ENCODE measurements at regions not wholly inside any gene's neighbourhood (a gene's known extent, or its start where the extent isn't known, plus 50 kb on each side); places are given as distances from the start of the nearest gene placed in this dataset.

GRCh38 chr5:115402092-115402491 lies 105.6 kb upstream of the CCDC112 start:
- no peak for DNase-seq

DNA sequence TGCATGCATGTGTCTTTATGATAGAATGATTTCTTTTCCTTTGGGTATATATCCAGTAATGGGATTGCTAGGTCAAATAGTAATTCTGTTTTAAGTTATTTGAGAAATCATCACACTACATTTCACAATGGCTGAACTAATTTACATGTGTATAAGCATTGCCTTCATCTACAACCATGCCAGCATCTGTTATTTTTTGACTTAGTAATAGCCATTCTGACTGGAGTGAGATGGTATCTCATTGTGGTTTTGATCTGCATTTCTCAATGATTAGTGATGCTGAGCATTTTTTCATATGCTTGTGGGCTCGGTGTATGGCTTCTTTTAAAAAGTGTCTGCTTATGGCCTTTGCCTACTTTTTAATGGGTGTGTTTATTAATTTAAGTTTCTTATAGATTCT lies 102.3 kb upstream of the CCDC112 start:
- no peak for DNase-seq

DNA sequence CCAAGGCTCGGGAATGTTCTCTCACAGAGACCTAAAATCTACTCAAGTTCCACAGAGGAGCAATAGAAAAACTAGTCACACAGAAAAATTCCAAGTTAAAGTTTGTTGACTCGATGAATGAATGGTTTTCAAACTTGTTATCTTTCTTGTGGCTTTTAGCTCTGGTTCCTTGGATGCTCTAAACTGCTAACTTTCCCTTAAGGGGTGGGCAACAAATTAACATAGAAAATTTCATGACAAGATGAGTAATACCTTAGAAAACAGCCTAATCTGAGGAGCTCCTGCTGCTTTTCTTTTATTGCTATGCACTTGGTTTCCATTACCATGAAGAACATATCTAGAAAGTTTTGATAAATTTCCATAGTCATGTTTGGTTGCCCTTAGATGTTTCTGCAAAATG lies 100.2 kb upstream of the CCDC112 start:
- no peak for DNase-seq

DNA sequence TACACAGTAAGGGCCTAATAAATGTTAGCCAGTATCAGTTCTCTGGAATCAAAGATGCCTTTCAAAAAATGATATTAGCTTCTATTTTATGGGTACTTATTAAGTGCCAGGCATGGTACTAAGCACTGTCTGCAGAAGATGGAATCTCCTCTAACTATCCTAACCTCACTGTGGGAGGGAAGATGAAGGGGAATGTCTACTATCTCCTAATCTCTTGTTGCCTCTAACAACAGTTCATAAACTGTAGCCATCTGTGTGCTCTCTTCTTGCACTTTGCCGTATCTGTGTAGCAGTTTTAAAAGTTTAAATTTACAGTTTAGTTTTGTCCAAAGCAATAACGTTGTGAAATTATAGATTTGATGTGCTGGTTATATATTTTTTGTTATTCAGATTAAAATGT lies 99.6 kb upstream of the CCDC112 start:
- DNase-seq: no peak

DNA sequence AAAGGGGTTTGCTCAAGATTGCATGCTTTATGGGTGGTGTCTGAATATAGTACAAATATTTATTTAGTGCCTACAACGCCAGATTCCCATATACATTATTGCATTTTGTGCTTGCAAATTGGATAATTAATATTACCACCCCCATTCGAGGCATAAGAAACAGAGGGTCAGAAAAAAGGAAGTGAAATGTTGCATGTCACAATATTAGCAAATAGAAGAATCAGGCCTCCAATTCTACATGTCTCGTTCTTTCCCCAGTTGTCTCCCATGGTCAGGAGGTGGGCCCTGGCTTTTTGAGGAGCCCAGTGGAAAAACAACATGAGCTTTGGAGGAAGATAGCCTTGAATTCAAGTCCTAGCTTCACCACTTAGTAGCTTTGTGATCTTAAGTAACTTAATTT lies 98.1 kb upstream of the CCDC112 start:
- no peak for DNase-seq

GRCh38 chr5:115393239-115393638 lies 96.8 kb upstream of the CCDC112 start:
- DNase-seq: no peak

DNA sequence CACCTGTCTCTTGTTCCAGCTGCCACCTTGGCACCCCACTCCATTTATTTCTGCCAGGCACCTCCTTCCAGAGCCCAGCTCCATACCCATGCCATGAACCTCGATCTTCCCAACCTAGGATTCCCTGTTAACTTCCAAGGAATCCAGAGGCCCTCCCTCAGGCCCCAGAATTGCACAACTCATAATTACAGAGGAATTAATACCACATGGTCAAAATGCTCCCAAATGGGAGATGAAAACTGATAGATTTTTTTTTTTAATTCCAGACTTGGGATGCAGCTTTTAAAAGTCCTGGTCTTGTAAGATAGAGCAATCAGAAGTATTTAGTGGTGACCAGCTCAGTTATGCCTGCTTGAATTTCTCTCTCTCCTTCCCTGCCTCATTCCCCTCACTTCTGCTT lies 96.2 kb upstream of the CCDC112 start:
- no peak for DNase-seq

DNA sequence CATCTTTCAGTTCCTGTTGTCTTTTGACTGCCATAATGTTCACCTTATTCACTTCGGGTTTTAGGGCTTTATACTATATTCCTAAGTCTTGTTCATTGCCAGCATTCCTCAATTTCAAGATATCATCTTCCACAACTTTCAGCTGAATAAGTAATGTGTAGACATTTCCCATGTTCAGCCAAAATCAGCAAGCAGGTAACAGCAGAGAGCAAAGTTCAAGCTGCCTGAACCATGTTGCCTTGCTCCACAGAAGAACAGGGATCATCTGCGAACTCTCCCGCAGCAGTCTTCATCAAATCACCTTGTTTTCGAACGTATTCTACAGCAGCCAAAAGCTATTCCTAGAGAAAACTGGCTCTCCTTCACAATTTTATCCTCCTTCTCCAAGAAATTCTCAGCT lies 95.3 kb upstream of the CCDC112 start:
- no peak for DNase-seq

DNA sequence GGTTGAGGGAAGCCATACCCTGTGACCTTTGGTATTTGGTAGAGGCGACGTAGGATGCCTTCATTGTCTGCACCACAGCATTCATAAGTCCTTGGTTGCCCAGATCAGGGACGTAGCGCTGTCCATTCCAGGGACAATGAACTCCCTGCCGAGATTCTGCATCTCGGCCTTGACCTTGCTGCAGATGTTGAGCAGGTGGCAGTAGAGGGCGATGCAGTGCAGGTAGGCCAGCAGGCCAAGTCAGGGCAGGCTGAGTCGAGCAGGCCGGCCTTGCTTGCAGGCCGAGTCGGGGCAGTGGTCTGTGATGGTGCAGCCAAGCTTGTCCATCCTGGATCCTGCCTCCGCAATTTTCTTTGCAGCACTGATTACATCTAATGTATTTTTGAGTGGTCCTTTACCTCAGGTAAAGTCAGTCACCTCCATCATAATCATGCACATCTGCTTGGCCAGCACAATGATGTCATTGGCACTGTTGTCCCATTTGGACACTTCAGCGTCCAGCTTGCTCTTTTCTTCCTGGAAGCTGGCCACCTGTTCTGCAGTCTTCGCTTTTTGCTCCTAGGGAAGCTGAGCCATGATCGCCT lies 93.4 kb upstream of the CCDC112 start:
- no peak for DNase-seq

DNA sequence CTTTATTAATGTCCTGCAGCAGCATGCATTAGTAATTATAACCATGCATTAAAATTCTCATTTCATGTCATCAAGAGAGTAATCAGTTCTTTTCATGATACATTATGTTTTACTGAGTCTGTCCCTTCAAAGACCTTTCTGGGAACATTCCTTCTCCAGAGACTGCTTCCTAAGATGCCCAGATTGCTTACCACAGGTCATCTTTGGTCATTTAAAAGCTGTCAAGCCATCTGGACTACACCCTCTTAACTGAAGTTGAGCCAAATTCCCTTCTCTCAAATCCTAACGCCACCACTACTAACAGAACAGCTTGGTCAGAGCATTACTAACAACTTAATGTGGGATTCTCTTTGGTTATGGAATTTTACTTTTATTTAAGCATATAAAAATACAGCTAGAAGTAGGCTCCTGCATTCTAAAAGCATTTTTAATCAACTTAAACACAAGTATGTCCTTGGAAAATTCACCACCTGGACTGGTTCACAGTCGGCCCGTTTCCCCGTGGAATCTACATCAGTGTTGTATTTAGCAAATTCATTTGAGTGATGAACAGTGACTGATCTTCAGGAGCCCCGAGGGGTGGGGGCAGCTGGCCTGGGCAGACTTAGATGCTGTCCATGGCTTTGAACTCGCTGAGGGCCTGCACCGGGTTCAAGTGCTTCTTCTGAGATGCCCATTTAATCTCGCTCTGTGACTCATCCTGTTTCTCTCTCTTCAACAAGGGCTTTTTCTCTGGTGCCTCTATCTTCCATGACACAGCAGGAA lies 92.8 kb upstream of the CCDC112 start:
- no peak for DNase-seq

- DNase-seq: no peak
These were observed 91.8 kb upstream of the CCDC112 start for GRCh38 chr5:115388240-115388639.

DNA sequence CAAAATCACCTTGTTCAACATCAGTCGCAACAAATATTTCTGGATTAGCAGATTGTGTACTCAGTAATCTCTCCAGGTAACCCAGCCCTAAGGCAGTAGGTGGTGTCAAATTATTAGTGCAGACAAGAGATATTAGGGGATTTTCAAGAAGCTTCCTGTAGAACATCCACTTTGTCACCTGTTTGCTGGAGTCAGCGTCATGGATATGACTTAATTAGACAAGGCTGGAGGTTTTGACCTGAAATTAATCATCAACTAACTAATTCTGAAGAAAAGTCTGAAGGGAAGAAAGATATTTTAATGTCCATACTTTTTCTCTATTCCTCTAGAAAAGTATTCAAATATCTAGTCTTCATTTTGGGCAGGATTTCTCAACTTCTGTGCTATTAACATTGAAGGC lies 91.4 kb upstream of the CCDC112 start:
- no peak for DNase-seq

DNA sequence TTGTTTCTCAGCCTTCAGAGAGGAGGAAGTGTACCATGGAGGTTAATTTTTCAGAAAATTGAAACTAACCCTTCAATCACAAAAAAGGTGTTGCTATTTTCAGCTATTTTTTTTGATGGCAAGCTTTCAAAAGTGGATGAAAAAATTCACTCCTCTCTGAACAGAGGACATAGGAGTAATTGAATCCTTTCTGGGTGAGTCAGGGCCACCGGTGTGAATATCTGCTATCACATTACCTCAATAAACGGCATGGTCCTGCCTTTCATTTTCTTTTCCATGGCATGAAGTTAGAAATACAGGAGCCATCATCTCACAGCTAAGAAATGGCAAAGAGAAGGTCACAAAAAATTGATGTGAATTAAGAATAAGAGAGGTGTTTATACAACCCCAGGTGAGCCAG lies 90.2 kb upstream of the CCDC112 start:
- no peak for DNase-seq

GRCh38 chr5:115384587-115385375 lies 88.3 kb upstream of the CCDC112 start:
- DNase-seq: no peak

DNA sequence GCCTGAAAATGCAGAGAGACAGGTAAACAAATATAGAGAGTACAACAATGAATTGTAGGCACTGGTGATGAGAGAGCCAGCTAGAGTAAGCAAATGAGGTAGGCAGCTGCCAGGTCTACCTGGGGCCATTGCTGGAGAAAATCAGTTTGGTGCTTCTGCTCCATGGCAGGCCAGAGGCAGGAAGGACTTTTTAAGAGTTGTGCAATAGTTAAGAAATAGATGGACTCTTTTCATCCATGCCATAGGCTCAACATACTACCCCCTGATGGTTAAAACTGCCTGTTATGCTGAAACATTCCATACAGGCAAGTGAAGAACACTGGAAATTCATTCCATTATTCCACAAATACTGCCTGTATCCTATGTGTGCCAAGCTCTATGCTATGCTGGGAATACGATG lies 86.5 kb upstream of the CCDC112 start:
- DNase-seq: no peak

GRCh38 chr5:115381911-115382662 lies 85.6 kb upstream of the CCDC112 start:
- DNase-seq: no peak

GRCh38 chr5:115379622-115380344 lies 83.3 kb upstream of the CCDC112 start:
- DNase-seq: peak; percentile 10

DNA sequence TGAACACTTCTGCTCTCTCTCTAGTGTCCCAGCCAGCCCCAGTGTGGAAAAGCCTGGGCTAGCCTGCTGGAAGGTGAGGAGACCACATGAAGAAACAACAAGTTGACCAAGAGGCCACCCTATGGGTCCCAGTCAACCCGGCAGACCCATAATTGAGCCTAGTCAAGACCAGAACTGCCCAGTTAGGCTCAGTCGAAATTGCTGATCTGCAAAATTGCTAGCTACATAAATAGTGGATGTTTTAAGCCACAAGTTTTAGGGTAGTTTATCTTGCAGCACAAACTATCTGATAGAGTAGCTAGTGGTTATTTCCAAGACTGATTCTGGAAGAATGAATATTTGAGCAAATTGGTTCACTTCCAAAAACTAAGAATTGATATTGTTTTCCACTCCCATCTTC lies 82.3 kb upstream of the CCDC112 start:
- DNase-seq: no peak

- DNase-seq: no peak
These were observed 81.2 kb upstream of the CCDC112 start for GRCh38 chr5:115377468-115378217.

GRCh38 chr5:115375893-115376292 lies 79.4 kb upstream of the CCDC112 start:
- no peak for DNase-seq

- DNase-seq: no peak
These were observed 77.8 kb upstream of the CCDC112 start for GRCh38 chr5:115374057-115374775.

Data from CD4-positive, alpha-beta T cell treated with Interleukin-10 for 1 hour (primary cell).